Heart left ventricle (tissue), 13 donors: ENCODE measurements at regions not wholly inside any gene's neighbourhood (a gene's known extent, or its start where the extent isn't known, plus 50 kb on each side); places are given as distances from the start of the nearest gene placed in this dataset.

Experiments used
- POLR2A ChIP-seq, 2 donors: fragments of 450-650 bp; IDR thresholded peaks; one replicate each; pipeline ENCODE4 v1.6.1; 2017; ENCODE audit warnings: antibody characterized with exemption in 2 of 2, mild to moderate bottlenecking in 2 of 2, moderate library complexity in 2 of 2
- TF ChIP-seq, protein P1 (sequence below), 12 donors: fragments of 200-600 bp; sonication (generic) in 4 of 12; IDR thresholded peaks; one replicate each; pipeline versions ENCODE4 v1.5.0 to v1.8.0; 2018 to 2022; ENCODE audit warnings: antibody characterized with exemption in 12 of 12, mild to moderate bottlenecking in 5 of 12
- donor health status: ischemic (EF 13 %, LVEDD 7.1; RV severe dilation, severe dysfunction).
- donor health status: DM: no; HTN: yes; CAD: no.
- donor health status: DM: no; HTN: no; CAD: no.
- donor health status: ischemic (EF 25% LVEDD 6.9; RV normal size, moderate dysfunction).
- donor health status: ischemic (EF 25% LVEDD 5.7; RV mildly dilated, moderate dysfunction).
- donor health status: ischemic (EF 35%, LVEDD 5.7; RV mildly dilated, moderate dysfunction).
- donor health status: nonischemic (EF 11% LVEDD 7.7; RV severe dilation, severe dysfunction).
- donor health status: DM: yes; HTN: yes; CAD: no.
- donor health status: PGD.
- donor health status: ischemic (EF 29% LVEDD 5.4; RV normal size, mild dysfunction).
- donor health status: nonischemic (EF 23%, LVEDD 6.1; RV moderate dilation, normal function).

DNA sequence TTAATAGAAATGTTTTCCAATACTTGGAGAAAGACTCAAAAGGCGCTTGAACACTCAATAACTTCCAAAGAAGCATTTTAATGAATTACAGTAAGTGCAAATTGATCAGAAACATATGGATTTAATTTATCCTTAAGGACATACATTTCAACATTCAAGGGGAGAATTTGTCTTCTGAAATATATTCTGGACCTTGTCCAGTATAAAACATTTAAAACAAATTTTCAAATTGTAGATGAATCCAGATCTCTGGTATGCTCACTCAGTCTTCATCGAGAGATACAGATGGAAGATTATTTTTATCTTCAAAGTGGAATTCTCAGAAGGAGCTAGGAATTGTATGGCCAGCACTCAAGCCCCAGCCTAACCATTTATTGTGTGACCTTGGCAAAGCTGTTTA, 310.4 kb downstream of the ZNF674 start:
- TF ChIP-seq, protein P1, sequence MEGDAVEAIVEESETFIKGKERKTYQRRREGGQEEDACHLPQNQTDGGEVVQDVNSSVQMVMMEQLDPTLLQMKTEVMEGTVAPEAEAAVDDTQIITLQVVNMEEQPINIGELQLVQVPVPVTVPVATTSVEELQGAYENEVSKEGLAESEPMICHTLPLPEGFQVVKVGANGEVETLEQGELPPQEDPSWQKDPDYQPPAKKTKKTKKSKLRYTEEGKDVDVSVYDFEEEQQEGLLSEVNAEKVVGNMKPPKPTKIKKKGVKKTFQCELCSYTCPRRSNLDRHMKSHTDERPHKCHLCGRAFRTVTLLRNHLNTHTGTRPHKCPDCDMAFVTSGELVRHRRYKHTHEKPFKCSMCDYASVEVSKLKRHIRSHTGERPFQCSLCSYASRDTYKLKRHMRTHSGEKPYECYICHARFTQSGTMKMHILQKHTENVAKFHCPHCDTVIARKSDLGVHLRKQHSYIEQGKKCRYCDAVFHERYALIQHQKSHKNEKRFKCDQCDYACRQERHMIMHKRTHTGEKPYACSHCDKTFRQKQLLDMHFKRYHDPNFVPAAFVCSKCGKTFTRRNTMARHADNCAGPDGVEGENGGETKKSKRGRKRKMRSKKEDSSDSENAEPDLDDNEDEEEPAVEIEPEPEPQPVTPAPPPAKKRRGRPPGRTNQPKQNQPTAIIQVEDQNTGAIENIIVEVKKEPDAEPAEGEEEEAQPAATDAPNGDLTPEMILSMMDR (IDR thresholded peaks at IDR 0.05) = no peak
- TF ChIP-seq POLR2A (IDR thresholded peaks at IDR 0.05) = no peak
